Transverse colon (tissue), 4 donors: ENCODE measurements at regions not wholly inside any gene's neighbourhood (a gene's known extent, or its start where the extent isn't known, plus 50 kb on each side); places are given as distances from the start of the nearest gene placed in this dataset.

ENCODE experiments used
- DNase-seq: peaks from one replicate; pipeline ENCODE4 v3.0.0-alpha.2; 2019
- H3K27ac ChIP-seq, 4 donors: fragments of 200-600 bp; sonication (generic); 2 replicates each; pipeline ENCODE4 v1.5.1; 2016 to 2018; ENCODE audit warnings: inconsistent platforms in 4 of 4
- H3K27me3 ChIP-seq: fragments of 200-600 bp; sonication (generic); 2 replicates; pipeline ENCODE4 v1.5.1; 2017; ENCODE audit warnings: inconsistent platforms
- H3K36me3 ChIP-seq, 4 donors: fragments of 200-600 bp; sonication (generic); 2 replicates each; pipeline ENCODE4 v1.5.1; 2017 to 2019; ENCODE audit warnings: inconsistent platforms in 4 of 4
- H3K4me1 ChIP-seq, 4 donors: fragments of 200-600 bp; sonication (generic); 2 replicates each; pipeline ENCODE4 v1.5.1; 2017 to 2020; ENCODE audit warnings: inconsistent platforms in 4 of 4
- H3K4me3 ChIP-seq, 4 donors: fragments of 200-600 bp; sonication (generic); 1 replicate in 1 of 4; 2 replicates in 3 of 4; pipeline versions ENCODE4 v1.5.1 to v1.6.1; 2017 to 2019; ENCODE audit warnings: inconsistent platforms in 4 of 4
- H3K9me3 ChIP-seq, 2 donors: fragments of 200-600 bp; sonication (generic); 2 replicates each; pipeline ENCODE4 v1.5.1; 2017 to 2019; ENCODE audit warnings: inconsistent platforms in 2 of 2
- EP300 ChIP-seq: sonication (generic); formaldehyde crosslinking; IDR thresholded peaks from one replicate; pipeline ENCODE4 v1.6.1; 2017; ENCODE audit warnings: antibody characterized with exemption, low read depth
- POLR2A ChIP-seq: fragments of 450-650 bp; IDR thresholded peaks from one replicate; pipeline ENCODE4 v1.6.1; 2016; ENCODE audit warnings: antibody characterized with exemption, mild to moderate bottlenecking, moderate library complexity
- POLR2AphosphoS5 ChIP-seq, 3 donors: sonication (generic); formaldehyde crosslinking; IDR thresholded peaks; one replicate each; pipeline ENCODE4 v1.6.1; 2016; ENCODE audit warnings: antibody characterized with exemption in 3 of 3
- WGBS, 2 donors: methylation state at CpG; one replicate each; pipeline ENCODE4 v1.1.5; 2018; ENCODE audit warnings: low coverage in 1 of 2; 5-methylcytosine and 5-hydroxymethylcytosine counted together
- in situ Hi-C, 4 donors: fragments of 200-750 bp; cut with MboI; loops; one replicate each; pipeline versions ENCODE4 v1.15.0 to v1.15.1; 2017; ENCODE audit warnings: low sequenced_read_pairs in 3 of 4, low pct_ligation_motif_present in 1 of 4, low pct_unique_long_range_greater_than_20kb in 1 of 4
- intact Hi-C: fragments of 100-400 bp; cut with DNase I; formaldehyde crosslinking; loops from one replicate; pipeline ENCODE4 v1.15.1; 2023; ENCODE audit warnings: low total_unique reads
- TF ChIP-seq, protein P1 (sequence below), 5 experiments: fragments of 200-600 bp in 3 of 5; fragments of 450-650 bp in 2 of 5; sonication (generic) in 3 of 5; IDR thresholded peaks; 1 replicate in 2 of 5; 2 replicates in 3 of 5; pipeline ENCODE4 v1.5.1; 2016 to 2017; ENCODE audit warnings: antibody characterized with exemption in 5 of 5, inconsistent platforms in 3 of 5, mild to moderate bottlenecking in 2 of 5, moderate library complexity in 1 of 5

DNA sequence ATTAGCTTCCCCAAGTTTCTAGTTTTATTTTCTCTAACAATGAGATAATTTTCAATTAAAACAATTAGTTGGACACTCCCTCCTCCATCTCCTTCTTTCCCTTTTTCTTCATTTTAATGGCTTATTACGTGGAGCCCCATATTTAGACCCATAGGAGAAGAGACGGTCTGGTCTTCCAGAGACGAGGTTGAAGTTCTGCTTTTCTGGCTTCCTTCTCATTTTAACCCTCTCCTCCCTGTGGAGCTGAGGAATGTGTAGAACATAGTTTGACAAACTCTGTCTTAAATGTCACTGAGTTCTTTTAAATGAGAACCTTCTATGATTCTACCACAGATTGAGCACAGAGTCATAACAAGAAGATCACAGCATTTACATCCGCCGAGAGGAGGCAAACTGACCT is 86.8 kb downstream of the EDNRB start:
- Histone ChIP-seq H3K4me1 (peaks cover 0 to 3% (median 1%) of the 10 kb centered on the region in 4 donors), H3K27ac (peak overlapping the region in 2 of 4 donors; percentile 10 to 15), H3K4me3 (no peak overlapping the region), H3K27me3 (no peaks in the 10 kb centered on the region), H3K36me3 (no peaks in the 10 kb centered on the region), H3K9me3 (no peaks in the 10 kb centered on the region)
- 70 to 74% methylated on average over 5 of the region's 5 CpGs for WGBS, 2 donors
- DNase-seq: no peak
- intact Hi-C loops: no loop called here
- TF ChIP-seq POLR2A (no peak), EP300 (no peak), POLR2AphosphoS5 (IDR thresholded peaks at IDR 0.05) (no peak)
- TF ChIP-seq, protein P1, sequence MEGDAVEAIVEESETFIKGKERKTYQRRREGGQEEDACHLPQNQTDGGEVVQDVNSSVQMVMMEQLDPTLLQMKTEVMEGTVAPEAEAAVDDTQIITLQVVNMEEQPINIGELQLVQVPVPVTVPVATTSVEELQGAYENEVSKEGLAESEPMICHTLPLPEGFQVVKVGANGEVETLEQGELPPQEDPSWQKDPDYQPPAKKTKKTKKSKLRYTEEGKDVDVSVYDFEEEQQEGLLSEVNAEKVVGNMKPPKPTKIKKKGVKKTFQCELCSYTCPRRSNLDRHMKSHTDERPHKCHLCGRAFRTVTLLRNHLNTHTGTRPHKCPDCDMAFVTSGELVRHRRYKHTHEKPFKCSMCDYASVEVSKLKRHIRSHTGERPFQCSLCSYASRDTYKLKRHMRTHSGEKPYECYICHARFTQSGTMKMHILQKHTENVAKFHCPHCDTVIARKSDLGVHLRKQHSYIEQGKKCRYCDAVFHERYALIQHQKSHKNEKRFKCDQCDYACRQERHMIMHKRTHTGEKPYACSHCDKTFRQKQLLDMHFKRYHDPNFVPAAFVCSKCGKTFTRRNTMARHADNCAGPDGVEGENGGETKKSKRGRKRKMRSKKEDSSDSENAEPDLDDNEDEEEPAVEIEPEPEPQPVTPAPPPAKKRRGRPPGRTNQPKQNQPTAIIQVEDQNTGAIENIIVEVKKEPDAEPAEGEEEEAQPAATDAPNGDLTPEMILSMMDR (IDR thresholded peaks at IDR 0.05): no peak
- in situ Hi-C loops: no loop called here

DNA sequence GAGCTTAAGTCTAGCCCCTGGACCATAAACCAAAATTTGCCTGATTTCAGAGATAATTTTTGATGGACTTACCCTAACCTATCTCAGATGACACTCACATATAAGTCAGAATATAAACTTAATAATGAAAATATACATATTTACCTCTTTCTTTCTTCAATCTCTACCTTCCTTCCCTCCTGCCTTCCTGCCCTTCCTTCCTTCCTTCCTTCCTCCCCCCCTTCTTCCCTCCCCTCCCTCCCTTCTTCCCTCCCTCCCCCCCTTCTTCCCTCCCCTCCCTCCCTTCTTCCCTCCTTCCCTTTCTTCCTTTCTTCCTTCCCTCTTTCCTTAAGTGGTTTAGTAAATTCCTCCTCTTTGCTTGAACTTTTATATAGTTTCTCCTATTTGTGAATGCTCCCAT is 88.7 kb downstream of the EDNRB start:
- Histone ChIP-seq H3K4me3 (no peak overlapping the region), H3K27me3 (no peaks in the 10 kb centered on the region), H3K4me1 (peaks cover 0 to 3% (median 1%) of the 10 kb centered on the region in 4 donors), H3K36me3 (no peaks in the 10 kb centered on the region), H3K9me3 (no peaks in the 10 kb centered on the region), H3K27ac (no peak overlapping the region)
- TF ChIP-seq POLR2AphosphoS5 (IDR thresholded peaks at IDR 0.05) (no peak), POLR2A (no peak), EP300 (no peak)
- TF ChIP-seq, protein P1 (IDR thresholded peaks at IDR 0.05): no peak
- in situ Hi-C loops: no loop called here
- intact Hi-C loops: no loop called here
- no peak for DNase-seq

DNA sequence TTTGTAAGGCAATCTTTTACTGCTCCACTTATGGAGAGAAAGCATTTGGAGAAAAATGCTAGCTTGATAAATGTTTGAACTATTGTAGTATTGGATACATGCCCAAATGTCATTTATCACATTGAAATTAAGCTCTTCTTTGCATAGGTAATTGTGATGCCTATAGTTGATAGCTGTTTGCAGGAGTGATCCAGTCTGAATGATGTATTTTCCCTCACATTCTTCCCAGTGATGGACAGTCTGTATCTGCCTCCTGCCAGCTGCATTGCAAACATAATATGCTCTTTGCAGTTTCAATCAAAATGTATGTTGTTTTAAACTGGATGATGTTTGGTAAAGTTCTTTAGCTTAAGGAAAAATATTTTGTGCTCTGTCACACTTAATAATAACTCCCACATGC is 89.8 kb downstream of the EDNRB start:
- in situ Hi-C loops: no loop called here
- no peak overlapping the region for H3K4me3 ChIP-seq
- TF ChIP-seq POLR2AphosphoS5 (IDR thresholded peaks at IDR 0.05) (no peak), EP300 (no peak), POLR2A (no peak)
- TF ChIP-seq, protein P1 (IDR thresholded peaks at IDR 0.05): no peak

DNA sequence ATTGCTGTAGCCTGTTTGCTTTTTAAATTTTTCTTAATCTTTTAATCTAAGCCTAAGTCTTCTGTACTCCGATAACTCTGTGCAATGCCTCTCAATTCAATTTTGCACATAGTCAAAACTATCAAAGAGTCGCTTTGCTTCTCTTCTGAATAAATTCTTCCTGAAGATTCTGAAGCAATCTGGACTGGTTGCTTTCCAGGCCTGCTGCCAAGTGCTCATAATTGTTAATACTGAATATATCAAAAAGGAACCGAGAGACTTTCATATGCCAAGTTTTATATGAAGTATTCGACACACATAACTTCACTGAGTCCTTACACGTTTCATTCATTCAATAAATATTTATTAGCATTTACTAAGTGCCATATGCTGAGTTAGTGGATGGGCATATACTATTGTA is 91.3 kb downstream of the EDNRB start:
- no peak overlapping the region for H3K4me3 ChIP-seq
- TF ChIP-seq, protein P1 (IDR thresholded peaks at IDR 0.05): no peak
- TF ChIP-seq POLR2A (no peak), EP300 (no peak), POLR2AphosphoS5 (IDR thresholded peaks at IDR 0.05) (no peak)
- no peak for DNase-seq
- no peaks in the 10 kb centered on the region for H3K36me3 ChIP-seq
- H3K27me3 ChIP-seq: no peaks in the 10 kb centered on the region
- H3K27ac ChIP-seq: no peak overlapping the region
- WGBS, 2 donors: 48 to 68% methylated on average over 5 of the region's 5 CpGs
- H3K4me1 ChIP-seq: no peaks in the 10 kb centered on the region
- intact Hi-C loops: no loop called here
- no peaks in the 10 kb centered on the region for H3K9me3 ChIP-seq
- in situ Hi-C loops: no loop called here

More for the DNA sequence above, 89.8 kb downstream of the EDNRB start:
- H3K27me3 ChIP-seq: no peaks in the 10 kb centered on the region
- H3K9me3 ChIP-seq: no peaks in the 10 kb centered on the region
- H3K36me3 ChIP-seq: no peaks in the 10 kb centered on the region
- no peak for DNase-seq
- intact Hi-C loops: no loop called here
- peaks cover 0 to under 1% (median 0%) of the 10 kb centered on the region in 4 donors for H3K4me1 ChIP-seq
- no peak overlapping the region for H3K27ac ChIP-seq
